Mesodermal cell (in vitro differentiated cells): ENCODE measurements at regions not wholly inside any gene's neighbourhood (a gene's known extent, or its start where the extent isn't known, plus 50 kb on each side); places are given as distances from the start of the nearest gene placed in this dataset.

ENCODE experiments used
- H3K27ac ChIP-seq: 2 replicates; pipeline ENCODE4 v1.7.0; 2013; ENCODE audit warnings: mild to moderate bottlenecking, low read depth, low read length, moderate library complexity; ENCODE audit not compliant: severe bottlenecking
- H3K36me3 ChIP-seq: 2 replicates; pipeline ENCODE4 v1.7.1; 2013; ENCODE audit warnings: mild to moderate bottlenecking, low read length, moderate library complexity; ENCODE audit not compliant: control insufficient read depth, insufficient read depth
- H3K4me1 ChIP-seq: one replicate; pipeline ENCODE4 v1.7.1; 2013; ENCODE audit warnings: mild to moderate bottlenecking, low read length; ENCODE audit not compliant: insufficient read depth, control insufficient read depth, poor library complexity, severe bottlenecking
- H3K4me3 ChIP-seq: 2 replicates; pipeline ENCODE4 v1.7.0; 2013; ENCODE audit warnings: low read length, control low read depth, mild to moderate bottlenecking; ENCODE audit not compliant: insufficient read depth, poor library complexity, severe bottlenecking; ENCODE audit errors: extremely low read depth
- H3K9me3 ChIP-seq: 2 replicates; pipeline ENCODE4 v1.7.1; 2013; ENCODE audit warnings: mild to moderate bottlenecking, low read length, moderate library complexity; ENCODE audit not compliant: control insufficient read depth
- WGBS, 2 experiments: methylation state at CpG; one replicate each; pipeline ENCODE4 v1.1.5; 2013; ENCODE audit warnings: missing lambda C conversion rate in 2 of 2; ENCODE audit not compliant: insufficient coverage in 2 of 2; 5-methylcytosine and 5-hydroxymethylcytosine counted together

DNA sequence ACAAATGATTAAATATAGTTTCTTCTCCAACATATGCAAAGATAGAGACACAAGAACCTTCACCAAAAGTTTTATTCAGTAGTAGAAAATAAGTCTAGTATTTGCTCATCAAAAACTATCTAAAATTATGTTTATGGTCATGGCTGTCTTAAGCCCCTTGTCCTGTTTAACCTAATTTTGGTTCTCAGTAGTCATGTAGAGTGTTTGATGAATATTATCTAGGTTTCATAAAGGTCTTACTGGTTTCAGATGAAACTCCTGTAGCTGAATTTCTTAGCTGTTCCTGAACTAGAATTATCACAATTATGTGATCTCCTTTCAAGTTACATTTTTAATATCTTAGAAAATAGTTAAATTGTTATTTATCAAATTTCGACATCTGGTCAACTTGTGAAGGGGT lies 228.0 kb upstream of the SPHKAP start:
- H3K36me3 ChIP-seq: no peaks in the 10 kb centered on the region
- no peak overlapping the region for H3K4me3 ChIP-seq
- H3K4me1 ChIP-seq: no peaks in the 10 kb centered on the region
- no peaks in the 10 kb centered on the region for H3K9me3 ChIP-seq
- WGBS, 2 experiments: no CpG with 5 or more reads among the region's 1 CpG
- no peak overlapping the region for H3K27ac ChIP-seq

DNA sequence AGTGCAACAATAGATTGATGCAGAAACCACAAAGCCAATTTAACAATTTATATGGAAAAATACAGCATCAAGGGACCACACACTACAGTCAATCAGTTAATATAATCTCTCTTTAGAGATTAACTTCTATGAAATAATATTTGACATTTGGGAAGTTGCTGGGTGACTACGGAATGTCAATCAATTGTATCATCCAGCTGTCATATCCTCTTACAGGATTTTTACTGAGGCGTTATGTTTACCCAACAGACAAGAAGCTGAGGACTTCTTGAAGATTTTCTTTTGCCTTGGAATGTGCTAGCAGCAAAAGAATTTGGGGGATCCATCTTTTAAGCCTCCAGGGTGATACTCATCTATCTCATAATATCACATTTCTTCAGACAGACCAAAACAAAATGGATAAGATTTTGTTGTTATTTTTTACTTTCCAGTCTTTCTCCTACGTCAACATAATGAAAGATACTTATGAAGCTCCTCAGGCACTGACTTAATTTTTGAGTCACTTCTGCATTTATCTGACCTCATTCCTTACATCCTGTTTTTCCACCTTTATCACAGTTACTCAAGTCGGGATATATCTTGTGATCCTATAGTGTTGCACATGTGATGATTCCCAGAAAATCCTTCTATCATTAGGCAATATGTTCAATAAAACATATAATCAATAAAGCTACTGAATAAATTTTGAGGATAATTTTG lies 227.2 kb upstream of the SPHKAP start:
- Histone ChIP-seq H3K36me3 (no peaks in the 10 kb centered on the region), H3K27ac (no peak overlapping the region), H3K4me3 (no peak overlapping the region), H3K4me1 (no peaks in the 10 kb centered on the region), H3K9me3 (no peaks in the 10 kb centered on the region)
- no CpG with 5 or more reads among the region's 4 CpGs for WGBS, 2 experiments

DNA sequence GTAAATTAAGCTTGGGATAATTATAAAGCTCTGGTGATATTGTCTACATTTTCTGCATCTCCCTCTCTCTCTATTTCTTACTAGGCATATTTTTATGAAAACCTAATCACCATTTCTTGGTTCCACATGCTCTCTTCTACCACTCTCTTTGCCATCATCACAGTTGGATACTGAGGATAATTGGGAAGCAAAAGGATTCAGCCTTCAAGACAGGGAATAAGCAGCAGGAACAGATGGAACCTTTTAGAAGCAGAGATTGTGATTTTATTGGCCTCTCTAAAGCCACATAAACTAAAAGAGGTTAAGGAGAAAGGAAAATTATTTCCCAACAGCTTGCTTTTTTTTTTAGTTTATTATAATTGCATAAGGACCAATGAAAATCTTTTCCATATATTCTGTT lies 226.3 kb upstream of the SPHKAP start:
- Histone ChIP-seq H3K4me3 (no peak overlapping the region), H3K27ac (no peak overlapping the region), H3K4me1 (no peaks in the 10 kb centered on the region), H3K9me3 (no peaks in the 10 kb centered on the region), H3K36me3 (no peaks in the 10 kb centered on the region)

DNA sequence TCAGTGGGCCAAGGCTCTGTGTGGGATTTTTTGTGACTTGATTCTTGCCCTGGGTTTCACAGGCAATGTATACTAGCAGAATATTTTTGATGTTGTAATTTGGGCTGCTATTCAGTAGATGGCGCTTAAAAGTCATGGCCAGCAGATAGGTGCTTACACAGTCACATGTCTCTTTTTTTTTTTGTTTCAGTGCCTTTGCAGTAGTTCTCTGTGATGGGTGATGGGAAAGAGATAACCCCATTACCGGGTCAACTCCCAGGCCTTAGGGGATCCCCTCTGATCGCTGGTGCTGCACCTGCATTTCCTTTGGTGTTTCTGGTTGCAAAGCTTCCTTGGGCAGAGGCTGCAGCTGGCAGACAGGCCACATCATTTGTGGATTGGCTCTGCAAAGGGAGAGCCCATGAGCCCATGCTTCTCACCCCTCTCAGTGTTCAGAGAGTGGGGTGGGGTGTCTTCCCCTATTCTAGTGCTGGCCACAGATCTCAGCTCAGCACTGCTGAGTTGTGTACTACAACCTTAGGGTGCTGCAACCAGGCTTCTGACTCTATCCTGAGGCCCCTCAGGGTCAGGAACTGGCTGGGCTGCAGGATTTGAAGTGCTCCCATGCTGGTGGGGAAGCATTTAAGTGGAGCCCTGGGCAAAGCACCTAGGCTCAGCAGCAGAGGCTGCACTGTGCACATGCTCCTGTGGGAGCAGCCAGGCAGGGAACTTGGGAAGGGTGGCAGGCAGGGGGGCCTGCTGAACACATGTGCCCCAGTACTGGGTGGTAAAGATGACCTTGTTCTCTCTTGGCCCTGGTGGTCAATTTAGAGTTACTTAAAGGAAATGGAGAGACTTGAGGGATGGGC lies 219.8 kb upstream of the SPHKAP start:
- no peak overlapping the region for H3K4me3 ChIP-seq
- WGBS, 2 experiments: no CpG with 5 or more reads among the region's 3 CpGs
- H3K36me3 ChIP-seq: no peaks in the 10 kb centered on the region
- no peak overlapping the region for H3K27ac ChIP-seq
- H3K9me3 ChIP-seq: no peaks in the 10 kb centered on the region
- H3K4me1 ChIP-seq: no peaks in the 10 kb centered on the region

DNA sequence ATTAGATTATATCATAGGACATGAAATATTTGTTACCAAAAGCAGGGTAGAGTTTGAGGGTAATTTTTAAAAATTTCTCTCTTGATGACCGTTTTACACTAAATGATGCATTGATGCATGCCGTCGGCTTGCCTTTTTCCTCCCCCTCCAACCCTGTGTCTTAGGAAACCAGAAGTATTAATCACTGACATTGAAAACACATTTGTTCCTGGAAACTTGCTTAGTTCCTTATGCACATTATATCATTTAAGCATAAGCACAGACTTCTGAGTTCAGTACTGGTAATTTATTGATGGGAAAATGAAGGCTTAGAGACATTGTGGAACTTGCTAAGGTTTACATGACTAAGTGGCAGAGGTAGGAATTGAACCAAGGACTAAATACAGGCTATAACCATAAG lies 206.3 kb upstream of the SPHKAP start:
- Histone ChIP-seq H3K36me3 (no peaks in the 10 kb centered on the region), H3K9me3 (no peaks in the 10 kb centered on the region), H3K4me3 (no peak overlapping the region), H3K4me1 (no peaks in the 10 kb centered on the region), H3K27ac (no peak overlapping the region)
- 100% methylated on average over 2 of the region's 3 CpGs; no CpG with 5 or more reads in 1 of the 2 experiments for WGBS, 2 experiments

DNA sequence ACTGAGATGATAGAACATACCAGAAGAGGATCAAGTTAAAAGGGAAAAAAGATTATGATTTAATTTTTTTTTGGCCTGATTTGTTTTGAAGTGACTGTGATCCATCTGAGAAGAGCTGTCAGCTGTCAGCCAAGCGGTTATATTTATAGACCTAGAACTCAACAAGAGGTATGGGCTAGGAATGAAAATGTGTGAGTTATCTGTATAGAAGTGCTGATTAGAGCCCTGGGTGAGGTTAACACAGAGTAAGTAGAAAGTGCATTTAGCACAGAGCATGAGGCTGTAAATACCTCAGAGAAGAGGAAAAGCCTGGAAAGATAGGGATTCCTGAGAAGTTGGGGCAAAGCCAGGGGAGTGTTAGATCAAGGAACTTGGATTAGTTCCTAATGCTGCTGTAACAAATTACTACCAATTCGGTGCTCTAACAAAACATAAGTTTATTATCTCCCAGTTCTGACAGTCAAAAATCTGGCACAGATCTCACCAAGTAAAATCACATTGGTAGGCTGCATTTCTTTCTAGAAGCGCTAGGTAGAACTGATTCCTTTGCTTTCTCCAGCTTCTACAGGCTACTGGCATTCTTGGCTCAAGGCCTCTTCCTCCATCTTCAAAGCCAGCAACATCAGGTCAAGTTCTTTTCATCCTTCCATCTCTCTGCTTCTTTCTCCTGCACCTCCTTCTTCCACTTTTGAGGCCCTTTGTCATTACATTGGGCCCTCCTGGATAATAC lies 197.4 kb upstream of the SPHKAP start:
- Histone ChIP-seq H3K4me1 (no peaks in the 10 kb centered on the region), H3K4me3 (no peak overlapping the region), H3K36me3 (no peaks in the 10 kb centered on the region), H3K27ac (no peak overlapping the region), H3K9me3 (no peaks in the 10 kb centered on the region)
- WGBS, 2 experiments: 86 to 98% methylated on average over 2 to 3 of the region's 3 CpGs

DNA sequence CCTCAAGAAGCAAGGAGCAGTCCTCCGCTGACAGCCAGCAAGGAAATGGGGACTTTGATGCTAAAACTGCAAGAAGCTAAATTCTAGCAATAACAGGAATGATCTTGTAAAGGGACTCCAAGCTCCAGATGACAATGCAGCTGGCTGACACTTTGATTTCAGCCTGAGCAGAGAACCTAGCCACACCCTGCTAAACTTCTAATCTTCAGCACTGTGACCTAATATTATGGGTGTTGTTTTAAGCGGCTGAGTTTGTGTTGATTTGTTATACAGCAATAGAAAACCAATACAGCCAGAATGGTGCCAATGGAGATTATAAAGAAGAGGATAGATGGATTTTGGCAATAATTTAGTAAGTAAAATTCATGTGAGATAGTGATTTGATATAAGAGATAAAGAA lies 196.7 kb upstream of the SPHKAP start:
- Histone ChIP-seq H3K27ac (no peak overlapping the region), H3K9me3 (no peaks in the 10 kb centered on the region), H3K4me1 (no peaks in the 10 kb centered on the region), H3K36me3 (no peaks in the 10 kb centered on the region), H3K4me3 (no peak overlapping the region)
- WGBS, 2 experiments: 100% methylated on average over 1 of the region's 2 CpGs

DNA sequence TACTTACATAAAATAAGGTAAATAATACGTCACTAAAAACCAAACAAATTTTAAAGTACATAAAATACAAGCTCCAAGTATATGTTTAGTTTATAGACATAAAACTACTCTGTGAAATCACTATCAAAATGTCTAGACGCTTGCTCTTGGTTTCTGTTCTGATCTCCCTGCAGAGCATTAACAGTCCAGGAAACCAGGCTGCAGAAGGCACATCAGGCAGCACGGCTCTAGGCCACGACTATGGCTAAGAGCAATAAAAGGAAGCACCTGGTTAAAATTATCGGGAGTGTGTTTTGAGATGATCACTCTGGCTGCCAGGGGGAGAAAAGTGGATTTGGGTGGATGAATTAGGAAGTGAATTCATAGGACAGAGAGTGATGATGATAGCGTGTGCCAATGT lies 196.0 kb upstream of the SPHKAP start:
- Histone ChIP-seq H3K4me1 (no peaks in the 10 kb centered on the region), H3K27ac (no peak overlapping the region), H3K36me3 (no peaks in the 10 kb centered on the region), H3K9me3 (no peaks in the 10 kb centered on the region), H3K4me3 (no peak overlapping the region)
- 92 to 95% methylated on average over 3 to 4 of the region's 6 CpGs for WGBS, 2 experiments

DNA sequence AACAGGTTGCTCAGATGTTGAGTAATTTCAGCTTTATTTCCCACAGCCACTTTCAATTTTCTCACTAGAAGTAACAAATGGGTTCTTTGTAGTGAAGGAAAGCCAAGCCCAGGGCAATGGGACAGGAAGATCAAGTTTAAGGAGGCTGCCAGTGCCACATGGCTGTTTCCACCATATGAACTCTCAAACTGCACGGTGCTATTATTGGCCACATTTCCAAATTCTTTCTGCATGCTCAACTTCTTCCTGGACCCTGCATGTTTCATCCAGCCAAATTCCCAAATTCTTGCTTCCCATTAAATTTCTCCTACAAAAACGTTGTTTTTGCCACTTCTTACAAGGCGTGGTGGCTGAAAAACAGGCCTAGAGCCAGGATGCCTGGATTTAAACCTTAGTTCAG lies 193.3 kb upstream of the SPHKAP start:
- no peaks in the 10 kb centered on the region for H3K36me3 ChIP-seq
- no peak overlapping the region for H3K4me3 ChIP-seq
- WGBS, 2 experiments: 83 to 84% methylated on average over 3 of the region's 3 CpGs
- H3K9me3 ChIP-seq: no peaks in the 10 kb centered on the region
- H3K4me1 ChIP-seq: no peaks in the 10 kb centered on the region
- H3K27ac ChIP-seq: no peak overlapping the region

DNA sequence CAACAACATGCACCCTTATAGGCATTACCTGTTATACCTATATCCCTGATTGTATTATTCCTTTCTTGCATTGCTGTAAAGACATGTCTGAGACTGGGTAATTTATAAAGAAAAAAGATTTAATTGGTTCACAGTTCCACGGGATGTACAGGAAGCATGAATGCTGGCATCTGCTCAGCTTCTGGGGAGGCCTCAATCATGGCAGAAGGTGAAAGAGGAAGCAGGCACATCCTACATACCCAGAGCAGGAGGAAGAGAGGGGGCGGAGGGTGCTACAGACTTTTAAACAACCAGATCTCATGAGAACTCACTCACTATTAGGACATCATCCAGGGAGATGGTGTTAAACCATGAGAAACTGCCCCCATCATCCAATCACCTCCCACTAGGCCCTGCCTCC lies 191.7 kb upstream of the SPHKAP start:
- WGBS, 2 experiments: 67 to 100% methylated on average over 1 of the region's 2 CpGs
- Histone ChIP-seq H3K27ac (no peak overlapping the region), H3K36me3 (no peaks in the 10 kb centered on the region), H3K4me1 (no peaks in the 10 kb centered on the region), H3K9me3 (no peaks in the 10 kb centered on the region), H3K4me3 (no peak overlapping the region)
